ENCODE measurements at regions not wholly inside any gene's neighbourhood (a gene's known extent, or its start where the extent isn't known, plus 50 kb on each side); places are given as distances from the start of the nearest gene placed in this dataset.

- no peaks in the 10 kb centered on the region for H3K36me3 ChIP-seq (ENCODE audit: insufficient read depth, low read length)
- H3K27me3 ChIP-seq (ENCODE audit: control insufficient read depth in 1 of 2, insufficient read depth in 2 of 2, low read length in 2 of 2) = no peaks in the 10 kb centered on the region
- no peak overlapping the region for H3K27ac ChIP-seq (ENCODE audit: low read depth, low read length)
- H3K9me3 ChIP-seq (ENCODE audit: low read length) = no peaks in the 10 kb centered on the region
- no peaks in the 10 kb centered on the region for H3K4me1 ChIP-seq (ENCODE audit: insufficient read depth, low read length)
- H3K9ac ChIP-seq (ENCODE audit: low read length) = no peak overlapping the region
- H3K4me3 ChIP-seq (ENCODE audit: low read depth in 1 of 2, low read length in 2 of 2) = no peak overlapping the region
Measured at GRCh38 chr4:17336986-17337385, 174.9 kb downstream of the QDPR start.

DNA sequence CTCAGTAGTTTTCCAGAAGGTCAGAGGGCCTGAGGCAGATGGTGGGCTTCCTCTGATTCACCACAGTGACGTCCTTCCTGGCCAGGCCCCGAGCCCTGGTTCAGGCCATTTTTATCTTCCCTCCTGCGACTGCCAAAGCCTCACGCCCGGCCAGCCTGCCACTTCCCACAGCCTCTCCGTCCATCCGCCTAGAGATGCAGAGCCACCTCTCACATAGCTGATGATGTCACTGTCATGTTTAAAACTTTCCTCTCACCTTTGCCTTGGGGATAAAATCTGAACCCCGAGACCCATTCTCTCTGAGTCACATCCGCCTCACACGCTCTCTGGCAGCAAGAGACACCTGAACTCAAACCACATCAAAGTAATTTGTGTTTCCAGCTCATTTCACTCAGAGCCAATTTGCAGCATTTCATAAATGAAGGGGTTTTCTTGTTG, 175.3 kb downstream of the QDPR start:
- no peak overlapping the region for H3K9ac ChIP-seq (ENCODE audit: low read length)
- no peak overlapping the region for H3K27ac ChIP-seq (ENCODE audit: low read depth, low read length)
- H3K36me3 ChIP-seq (ENCODE audit: insufficient read depth, low read length) = no peaks in the 10 kb centered on the region
- H3K9me3 ChIP-seq (ENCODE audit: low read length) = no peaks in the 10 kb centered on the region
- no peaks in the 10 kb centered on the region for H3K27me3 ChIP-seq (ENCODE audit: control insufficient read depth in 1 of 2, insufficient read depth in 2 of 2, low read length in 2 of 2)
- H3K4me1 ChIP-seq (ENCODE audit: insufficient read depth, low read length) = no peaks in the 10 kb centered on the region
- H3K4me3 ChIP-seq (ENCODE audit: low read depth in 1 of 2, low read length in 2 of 2) = no peak overlapping the region

- Histone ChIP-seq H3K27me3 (ENCODE audit: control insufficient read depth in 1 of 2, insufficient read depth in 2 of 2, low read length in 2 of 2) (no peaks in the 10 kb centered on the region), H3K4me3 (ENCODE audit: low read depth in 1 of 2, low read length in 2 of 2) (no peak overlapping the region), H3K36me3 (ENCODE audit: insufficient read depth, low read length) (no peaks in the 10 kb centered on the region), H3K27ac (ENCODE audit: low read depth, low read length) (no peak overlapping the region), H3K4me1 (ENCODE audit: insufficient read depth, low read length) (no peaks in the 10 kb centered on the region), H3K9me3 (ENCODE audit: low read length) (no peaks in the 10 kb centered on the region), H3K9ac (ENCODE audit: low read length) (no peak overlapping the region)
Measured at GRCh38 chr4:17336069-17336468, 175.8 kb downstream of the QDPR start.

GRCh38 chr4:17335371-17335770, 176.5 kb downstream of the QDPR start:
- H3K36me3 ChIP-seq (ENCODE audit: insufficient read depth, low read length) = no peaks in the 10 kb centered on the region
- H3K4me3 ChIP-seq (ENCODE audit: low read depth in 1 of 2, low read length in 2 of 2) = no peak overlapping the region
- H3K9me3 ChIP-seq (ENCODE audit: low read length) = no peaks in the 10 kb centered on the region
- no peaks in the 10 kb centered on the region for H3K27me3 ChIP-seq (ENCODE audit: control insufficient read depth in 1 of 2, insufficient read depth in 2 of 2, low read length in 2 of 2)
- H3K27ac ChIP-seq (ENCODE audit: low read depth, low read length) = no peak overlapping the region
- H3K4me1 ChIP-seq (ENCODE audit: insufficient read depth, low read length) = no peaks in the 10 kb centered on the region
- H3K9ac ChIP-seq (ENCODE audit: low read length) = no peak overlapping the region

DNA sequence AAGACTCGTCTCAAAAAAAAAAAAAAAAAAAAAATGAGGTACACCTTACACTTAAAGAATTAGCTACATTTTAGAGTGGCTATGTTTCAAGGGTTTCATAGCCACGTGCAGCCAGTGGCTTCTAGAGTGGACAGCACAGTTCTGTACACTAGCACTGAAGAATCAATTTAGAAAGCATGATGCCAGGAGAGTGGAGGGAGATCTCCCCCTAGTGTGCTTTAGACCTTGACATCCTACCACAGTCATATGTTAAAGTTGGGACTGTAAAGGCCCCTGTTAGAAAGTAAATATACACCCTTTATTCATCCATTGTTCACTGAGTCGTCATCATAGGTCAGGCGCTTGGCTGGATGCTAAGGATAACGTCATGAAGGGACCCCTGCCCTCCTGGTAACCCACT, 179.4 kb downstream of the QDPR start:
- H3K9ac ChIP-seq (ENCODE audit: low read length) = no peak overlapping the region
- H3K4me3 ChIP-seq (ENCODE audit: low read depth in 1 of 2, low read length in 2 of 2) = no peak overlapping the region
- H3K4me1 ChIP-seq (ENCODE audit: insufficient read depth, low read length) = peaks cover 3% of the 10 kb centered on the region

GRCh38 chr4:17329046-17329445, 182.8 kb downstream of the QDPR start:
- Histone ChIP-seq H3K9ac (ENCODE audit: low read length) (no peak overlapping the region), H3K36me3 (ENCODE audit: insufficient read depth, low read length) (no peaks in the 10 kb centered on the region), H3K27ac (ENCODE audit: low read depth, low read length) (no peak overlapping the region), H3K9me3 (ENCODE audit: low read length) (no peaks in the 10 kb centered on the region), H3K4me3 (ENCODE audit: low read depth in 1 of 2, low read length in 2 of 2) (no peak overlapping the region), H3K4me1 (ENCODE audit: insufficient read depth, low read length) (peaks cover 10% of the 10 kb centered on the region), H3K27me3 (ENCODE audit: control insufficient read depth in 1 of 2, insufficient read depth in 2 of 2, low read length in 2 of 2) (no peaks in the 10 kb centered on the region)

More for the DNA sequence above, 179.4 kb downstream of the QDPR start:
- Histone ChIP-seq H3K27me3 (ENCODE audit: control insufficient read depth in 1 of 2, insufficient read depth in 2 of 2, low read length in 2 of 2) (no peaks in the 10 kb centered on the region), H3K9me3 (ENCODE audit: low read length) (no peaks in the 10 kb centered on the region), H3K36me3 (ENCODE audit: insufficient read depth, low read length) (no peaks in the 10 kb centered on the region), H3K27ac (ENCODE audit: low read depth, low read length) (no peak overlapping the region)

- no peak overlapping the region for H3K27ac ChIP-seq (ENCODE audit: low read depth, low read length)
- no peak overlapping the region for H3K4me3 ChIP-seq (ENCODE audit: low read depth in 1 of 2, low read length in 2 of 2)
Measured at GRCh38 chr4:17328141-17328815, 183.6 kb downstream of the QDPR start.

DNA sequence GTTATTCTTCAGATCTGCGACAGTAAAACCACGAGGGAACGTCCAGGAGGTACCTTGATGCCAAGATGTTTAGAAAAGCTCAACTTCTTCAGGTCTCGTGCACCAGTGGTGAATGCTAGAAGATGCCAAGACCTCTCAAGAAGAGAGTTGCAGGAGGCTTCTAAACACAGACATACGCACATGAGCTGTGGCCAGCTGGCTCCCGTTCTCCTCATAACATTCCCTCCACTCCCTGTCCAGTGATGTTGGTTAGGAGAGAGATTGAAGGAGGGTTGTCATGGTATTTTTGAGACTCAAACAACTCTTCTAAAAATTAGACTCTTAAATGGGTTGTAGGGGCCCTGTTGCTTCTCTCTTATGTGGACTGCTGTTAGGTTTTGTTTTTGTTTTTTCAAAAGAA, 184.3 kb downstream of the QDPR start:
- Histone ChIP-seq H3K9ac (ENCODE audit: low read length) (no peak overlapping the region), H3K4me3 (ENCODE audit: low read depth in 1 of 2, low read length in 2 of 2) (no peak overlapping the region), H3K27ac (ENCODE audit: low read depth, low read length) (no peak overlapping the region), H3K9me3 (ENCODE audit: low read length) (no peaks in the 10 kb centered on the region), H3K36me3 (ENCODE audit: insufficient read depth, low read length) (no peaks in the 10 kb centered on the region), H3K27me3 (ENCODE audit: control insufficient read depth in 1 of 2, insufficient read depth in 2 of 2, low read length in 2 of 2) (no peaks in the 10 kb centered on the region), H3K4me1 (ENCODE audit: insufficient read depth, low read length) (peaks cover 15% of the 10 kb centered on the region)

More at GRCh38 chr4:17328141-17328815, 183.6 kb downstream of the QDPR start:
- H3K9ac ChIP-seq (ENCODE audit: low read length) = no peak overlapping the region
- H3K36me3 ChIP-seq (ENCODE audit: insufficient read depth, low read length) = no peaks in the 10 kb centered on the region
- peaks cover 15% of the 10 kb centered on the region for H3K4me1 ChIP-seq (ENCODE audit: insufficient read depth, low read length)
- no peaks in the 10 kb centered on the region for H3K27me3 ChIP-seq (ENCODE audit: control insufficient read depth in 1 of 2, insufficient read depth in 2 of 2, low read length in 2 of 2)
- no peaks in the 10 kb centered on the region for H3K9me3 ChIP-seq (ENCODE audit: low read length)

- H3K9ac ChIP-seq (ENCODE audit: low read length) = no peak overlapping the region
- no peaks in the 10 kb centered on the region for H3K9me3 ChIP-seq (ENCODE audit: low read length)
- H3K27me3 ChIP-seq (ENCODE audit: control insufficient read depth in 1 of 2, insufficient read depth in 2 of 2, low read length in 2 of 2) = no peaks in the 10 kb centered on the region
Measured at GRCh38 chr4:17326756-17327155, 185.1 kb downstream of the QDPR start.

GRCh38 chr4:17325098-17325497, 186.8 kb downstream of the QDPR start:
- H3K9me3 ChIP-seq (ENCODE audit: low read length) = no peaks in the 10 kb centered on the region
- no peaks in the 10 kb centered on the region for H3K27me3 ChIP-seq (ENCODE audit: control insufficient read depth in 1 of 2, insufficient read depth in 2 of 2, low read length in 2 of 2)
- no peak overlapping the region for H3K27ac ChIP-seq (ENCODE audit: low read depth, low read length)
- no peak overlapping the region for H3K4me3 ChIP-seq (ENCODE audit: low read depth in 1 of 2, low read length in 2 of 2)
- no peaks in the 10 kb centered on the region for H3K36me3 ChIP-seq (ENCODE audit: insufficient read depth, low read length)
- H3K9ac ChIP-seq (ENCODE audit: low read length) = no peak overlapping the region
- peaks cover 15% of the 10 kb centered on the region for H3K4me1 ChIP-seq (ENCODE audit: insufficient read depth, low read length)

More at GRCh38 chr4:17326756-17327155, 185.1 kb downstream of the QDPR start:
- no peak overlapping the region for H3K4me3 ChIP-seq (ENCODE audit: low read depth in 1 of 2, low read length in 2 of 2)
- no peak overlapping the region for H3K27ac ChIP-seq (ENCODE audit: low read depth, low read length)
- H3K36me3 ChIP-seq (ENCODE audit: insufficient read depth, low read length) = no peaks in the 10 kb centered on the region
- peaks cover 15% of the 10 kb centered on the region for H3K4me1 ChIP-seq (ENCODE audit: insufficient read depth, low read length)

DNA sequence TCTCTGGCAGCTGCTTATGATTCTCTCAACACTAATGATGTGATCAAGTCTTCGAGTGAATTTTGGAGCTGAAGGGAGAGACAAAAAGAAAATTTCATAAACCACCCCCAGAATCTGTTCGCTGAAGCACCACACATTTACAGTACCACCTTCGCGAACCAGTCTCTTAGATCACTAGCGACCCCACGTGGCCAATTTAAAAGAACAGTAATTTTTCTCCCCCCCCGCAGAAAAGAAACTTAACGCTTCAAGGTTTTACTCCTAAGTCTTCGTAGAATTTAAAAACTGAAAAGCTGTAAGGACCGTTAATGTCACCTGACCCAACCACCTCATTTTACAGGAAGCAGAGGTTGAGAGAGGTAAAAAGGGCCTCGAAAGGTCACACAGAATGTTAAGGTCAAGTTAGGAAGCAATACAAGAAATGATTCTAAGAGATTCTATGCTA, 187.5 kb downstream of the QDPR start:
- no peak overlapping the region for H3K27ac ChIP-seq (ENCODE audit: low read depth, low read length)
- peaks cover 15% of the 10 kb centered on the region for H3K4me1 ChIP-seq (ENCODE audit: insufficient read depth, low read length)
- H3K4me3 ChIP-seq (ENCODE audit: low read depth in 1 of 2, low read length in 2 of 2) = no peak overlapping the region
- no peaks in the 10 kb centered on the region for H3K36me3 ChIP-seq (ENCODE audit: insufficient read depth, low read length)
- no peaks in the 10 kb centered on the region for H3K9me3 ChIP-seq (ENCODE audit: low read length)
- no peaks in the 10 kb centered on the region for H3K27me3 ChIP-seq (ENCODE audit: control insufficient read depth in 1 of 2, insufficient read depth in 2 of 2, low read length in 2 of 2)
- H3K9ac ChIP-seq (ENCODE audit: low read length) = no peak overlapping the region
